C4-2B (cell line): ENCODE measurements at regions not wholly inside any gene's neighbourhood (a gene's known extent, or its start where the extent isn't known, plus 50 kb on each side); places are given as distances from the start of the nearest gene placed in this dataset.

ENCODE experiments used
- H3K27ac ChIP-seq: fragments of 450-650 bp; 2 replicates; pipeline ENCODE4 v1.5.1; 2017
- ZFX ChIP-seq: fragments of 450-650 bp; IDR thresholded peaks from 2 replicates; pipeline ENCODE4 v1.6.1; 2017
- TF ChIP-seq, protein P1 (sequence below): fragments of 450-650 bp; conservative IDR thresholded peaks from 2 replicates; pipeline ENCODE4 v1.5.1; 2017; ENCODE audit warnings: mild to moderate bottlenecking

- TF ChIP-seq, protein P1, sequence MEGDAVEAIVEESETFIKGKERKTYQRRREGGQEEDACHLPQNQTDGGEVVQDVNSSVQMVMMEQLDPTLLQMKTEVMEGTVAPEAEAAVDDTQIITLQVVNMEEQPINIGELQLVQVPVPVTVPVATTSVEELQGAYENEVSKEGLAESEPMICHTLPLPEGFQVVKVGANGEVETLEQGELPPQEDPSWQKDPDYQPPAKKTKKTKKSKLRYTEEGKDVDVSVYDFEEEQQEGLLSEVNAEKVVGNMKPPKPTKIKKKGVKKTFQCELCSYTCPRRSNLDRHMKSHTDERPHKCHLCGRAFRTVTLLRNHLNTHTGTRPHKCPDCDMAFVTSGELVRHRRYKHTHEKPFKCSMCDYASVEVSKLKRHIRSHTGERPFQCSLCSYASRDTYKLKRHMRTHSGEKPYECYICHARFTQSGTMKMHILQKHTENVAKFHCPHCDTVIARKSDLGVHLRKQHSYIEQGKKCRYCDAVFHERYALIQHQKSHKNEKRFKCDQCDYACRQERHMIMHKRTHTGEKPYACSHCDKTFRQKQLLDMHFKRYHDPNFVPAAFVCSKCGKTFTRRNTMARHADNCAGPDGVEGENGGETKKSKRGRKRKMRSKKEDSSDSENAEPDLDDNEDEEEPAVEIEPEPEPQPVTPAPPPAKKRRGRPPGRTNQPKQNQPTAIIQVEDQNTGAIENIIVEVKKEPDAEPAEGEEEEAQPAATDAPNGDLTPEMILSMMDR = no peak
- no peak for TF ChIP-seq ZFX
Observed at GRCh38 chr10:88100281-88100680, 236.9 kb downstream of the PTEN start.

GRCh38 chr10:88101666-88102065 lies 238.2 kb downstream of the PTEN start:
- H3K27ac ChIP-seq = no peak overlapping the region
- TF ChIP-seq, protein P1 = no peak
- TF ChIP-seq ZFX = no peak

More at GRCh38 chr10:88100281-88100680, 236.9 kb downstream of the PTEN start:
- H3K27ac ChIP-seq = no peak overlapping the region

GRCh38 chr10:88103576-88103975 lies 240.2 kb downstream of the PTEN start:
- TF ChIP-seq, protein P1 = no peak
- TF ChIP-seq ZFX = no peak
- H3K27ac ChIP-seq = no peak overlapping the region

DNA sequence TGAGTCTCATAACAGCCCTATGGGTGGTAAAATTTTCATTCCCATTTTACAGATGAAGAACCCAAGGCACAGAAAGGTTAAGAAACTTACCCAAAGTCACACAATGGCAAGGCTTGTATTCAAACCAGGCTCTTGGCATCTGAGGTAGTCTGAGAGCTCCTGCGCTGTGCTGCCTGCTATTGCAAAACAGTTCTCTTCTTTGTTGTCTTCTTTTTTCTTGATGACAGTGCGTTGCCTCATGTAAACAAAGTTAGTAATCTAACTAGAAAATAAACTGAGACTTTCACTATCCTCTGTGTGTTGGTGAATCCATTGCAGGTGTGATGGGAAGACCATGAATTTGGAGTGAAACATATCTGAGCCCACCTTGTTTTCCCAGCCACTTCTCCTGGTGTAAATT lies 240.8 kb downstream of the PTEN start:
- no peak overlapping the region for H3K27ac ChIP-seq

DNA sequence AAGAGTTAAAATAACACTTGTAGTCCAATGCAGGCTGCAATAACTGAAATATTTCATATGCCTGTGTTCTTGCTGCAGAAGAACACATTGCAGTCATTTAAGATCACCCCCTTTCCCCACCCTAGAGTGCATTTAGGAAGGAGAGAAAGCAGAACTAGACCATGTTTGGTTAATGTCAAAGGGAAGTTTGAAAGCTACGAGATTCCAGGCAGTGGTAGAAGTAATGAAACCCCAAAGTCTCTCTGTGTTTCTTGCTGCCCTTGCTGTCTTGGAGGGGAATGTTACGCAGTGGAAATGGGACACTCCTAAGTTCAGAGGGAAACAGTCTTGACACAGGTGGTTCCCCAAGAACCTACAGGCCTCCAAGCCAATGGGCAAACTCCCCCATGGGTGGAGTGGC lies 242.9 kb downstream of the PTEN start:
- H3K27ac ChIP-seq = no peak overlapping the region
- TF ChIP-seq, protein P1 = no peak
- no peak for TF ChIP-seq ZFX

More for the DNA sequence above, 240.8 kb downstream of the PTEN start:
- TF ChIP-seq, protein P1 = no peak
- TF ChIP-seq ZFX = no peak

DNA sequence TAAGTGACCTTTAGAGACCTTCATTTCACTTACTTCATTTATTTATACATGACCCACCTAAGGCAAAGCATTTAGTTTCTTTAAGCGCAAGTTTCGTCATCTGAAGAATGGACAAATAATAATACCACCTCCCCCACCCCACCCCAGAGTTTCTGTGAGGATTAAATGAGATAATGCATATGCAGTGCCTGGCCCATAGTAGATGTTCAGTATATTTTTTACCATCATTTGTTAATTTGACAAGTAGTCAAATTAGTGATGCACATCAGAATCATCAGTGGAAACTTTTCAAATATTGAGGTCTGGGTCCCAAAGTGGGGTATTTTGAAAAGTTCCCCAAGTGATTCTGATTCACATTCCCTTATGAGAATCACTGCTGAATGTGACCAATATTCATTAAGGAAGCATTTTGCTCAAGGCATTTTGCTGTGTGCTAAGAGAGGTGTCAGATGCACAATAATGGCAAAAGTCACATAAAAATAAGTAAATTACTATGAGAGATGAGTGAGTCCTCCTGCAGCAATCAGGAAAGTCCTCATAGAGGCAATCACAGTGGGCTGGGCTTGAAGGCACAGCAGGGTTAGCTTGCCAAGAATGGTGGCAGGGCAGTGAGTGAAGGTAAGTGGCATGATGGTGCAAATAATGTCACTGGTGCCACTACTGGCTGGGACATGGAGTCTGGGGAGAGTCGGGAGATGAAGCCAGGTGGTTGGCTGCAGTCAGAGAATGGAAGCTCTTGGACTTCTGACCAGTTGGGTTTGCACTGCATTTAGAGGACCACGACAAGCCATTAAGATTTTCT lies 244.1 kb downstream of the PTEN start:
- no peak for TF ChIP-seq ZFX
- TF ChIP-seq, protein P1 = no peak
- H3K27ac ChIP-seq = no peak overlapping the region

- H3K27ac ChIP-seq = no peak overlapping the region
- TF ChIP-seq ZFX = no peak
- TF ChIP-seq, protein P1 = no peak
Observed at GRCh38 chr10:88108115-88108610, 244.7 kb downstream of the PTEN start.
